ENCODE measurements at regions not wholly inside any gene's neighbourhood (a gene's known extent, or its start where the extent isn't known, plus 50 kb on each side); places are given as distances from the start of the nearest gene placed in this dataset.

GRCh38 chr21:15192243-15192642, 127.4 kb upstream of the NRIP1 start:
- Histone ChIP-seq H3K9ac (ENCODE audit: low read depth, low read length) (no peak overlapping the region), H3K18ac (ENCODE audit: low read depth, low read length) (no peak overlapping the region), H3K27ac (ENCODE audit: insufficient read depth, low read length) (no peak overlapping the region), H2BK15ac (ENCODE audit: low read depth, low read length) (no peak overlapping the region), H3K9me1 (ENCODE audit: insufficient read depth, low read length) (no peaks in the 10 kb centered on the region), H3K4ac (ENCODE audit: low read depth, low read length) (no peak overlapping the region), H3K4me2 (ENCODE audit: low read depth, low read length) (no peak overlapping the region), H4K91ac (ENCODE audit: insufficient read depth, low read depth, low read length) (no peak overlapping the region), H3K23ac (ENCODE audit: low read depth, low read length) (no peak overlapping the region), H2AK9ac (replicated peaks; ENCODE audit: low read depth, low read length, poor library complexity) (no peak overlapping the region), H3K79me1 (ENCODE audit: low read depth in 1 of 2, low read length in 2 of 2) (no peaks in the 10 kb centered on the region), H3K9me3 (ENCODE audit: control insufficient read depth, insufficient read depth, low read length) (no peaks in the 10 kb centered on the region), H2BK20ac (ENCODE audit: low read depth, low read length) (no peak overlapping the region), H2BK5ac (ENCODE audit: low read depth, low read length, poor library complexity, severe bottlenecking) (no peak overlapping the region), H3K14ac (replicated peaks; ENCODE audit: low read depth, low read length) (no peak overlapping the region), H2BK120ac (ENCODE audit: low read depth, low read length) (no peak overlapping the region), H3K56ac (ENCODE audit: extremely low read depth, insufficient read depth, low read length) (no peak overlapping the region), H2AFZ (replicated peaks; ENCODE audit: low read length, poor library complexity) (no peak overlapping the region), H3K27me3 (ENCODE audit: control insufficient read depth, insufficient read depth, low read length) (no peaks in the 10 kb centered on the region), H2AK5ac (ENCODE audit: low read depth, low read length) (no peak overlapping the region), H4K8ac (ENCODE audit: low read depth in 2 of 2, low read length in 2 of 2) (no peak overlapping the region), H3K36me3 (ENCODE audit: control insufficient read depth, insufficient read depth, low read length) (no peaks in the 10 kb centered on the region), H4K5ac (ENCODE audit: low read depth, low read length) (no peak overlapping the region), H3K4me3 (ENCODE audit: insufficient read depth, low read depth, low read length) (no peak overlapping the region), H3K4me1 (ENCODE audit: control insufficient read depth, insufficient read depth, low read length) (no peaks in the 10 kb centered on the region), H4K20me1 (ENCODE audit: insufficient read depth, low read length) (no peaks in the 10 kb centered on the region)
- no peak for ATAC-seq (ENCODE audit: low read depth)
- no CpG with 5 or more reads among the region's 3 CpGs for WGBS, 2 experiments (ENCODE audit: extremely low coverage in 2 of 2, insufficient read length in 1 of 2)
- no TSS peak for BruUV-seq (replicated peaks)
- DNase-seq: no peak
- POLR2A ChIA-PET (ENCODE audit: unreplicated experiment): no interaction called here
- CTCF ChIA-PET: no interaction called here
- intact Hi-C loops (cut with micrococcal nuclease) (no loop called here), dilution Hi-C loops (cut with HindIII; ENCODE audit: low sequenced_read_pairs, unreplicated experiment) (no loop called here), in situ Hi-C loops (cut with MboI; ENCODE audit: low sequenced_read_pairs) (no loop called here)
- TF ChIP-seq RAD21 (IDR thresholded peaks at IDR 0.05; ENCODE audit: low read length) (no peak), POLR2A (IDR thresholded peaks at IDR 0.05; ENCODE audit: low read depth, low read length) (no peak), BHLHE40 (IDR thresholded peaks at IDR 0.05; ENCODE audit: low read depth, low read length) (no peak), MXI1 (IDR thresholded peaks at IDR 0.05; ENCODE audit: borderline replicate concordance, low read depth, low read length) (no peak), CTCF (conservative IDR thresholded peaks at IDR 0.05; ENCODE audit: low read depth, low read length) (no peak), RFX5 (IDR thresholded peaks at IDR 0.05; ENCODE audit: low read depth, low read length) (no peak), CHD1 (IDR thresholded peaks at IDR 0.05; ENCODE audit: low read depth, low read length) (no peak), RCOR1 (IDR thresholded peaks at IDR 0.05; ENCODE audit: insufficient replicate concordance, low read length) (no peak), FOS (IDR thresholded peaks at IDR 0.05; ENCODE audit: low read depth, low read length) (no peak), CEBPB (IDR thresholded peaks at IDR 0.05; ENCODE audit: low read depth, low read length) (no peak), NFE2L2 (IDR thresholded peaks at IDR 0.05; ENCODE audit: low read depth, low read length) (no peak), MAZ (IDR thresholded peaks at IDR 0.05; ENCODE audit: borderline replicate concordance, low read depth, low read length) (no peak), SMC3 (IDR thresholded peaks at IDR 0.05; ENCODE audit: low read depth, low read length) (no peak), MAFK (IDR thresholded peaks at IDR 0.05; ENCODE audit: low read depth, low read length) (no peak)
- TF ChIP-seq, protein P1, sequence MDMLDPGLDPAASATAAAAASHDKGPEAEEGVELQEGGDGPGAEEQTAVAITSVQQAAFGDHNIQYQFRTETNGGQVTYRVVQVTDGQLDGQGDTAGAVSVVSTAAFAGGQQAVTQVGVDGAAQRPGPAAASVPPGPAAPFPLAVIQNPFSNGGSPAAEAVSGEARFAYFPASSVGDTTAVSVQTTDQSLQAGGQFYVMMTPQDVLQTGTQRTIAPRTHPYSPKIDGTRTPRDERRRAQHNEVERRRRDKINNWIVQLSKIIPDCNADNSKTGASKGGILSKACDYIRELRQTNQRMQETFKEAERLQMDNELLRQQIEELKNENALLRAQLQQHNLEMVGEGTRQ (IDR thresholded peaks at IDR 0.05; ENCODE audit: low read depth, low read length): no peak
- TF ChIP-seq, protein P2, sequence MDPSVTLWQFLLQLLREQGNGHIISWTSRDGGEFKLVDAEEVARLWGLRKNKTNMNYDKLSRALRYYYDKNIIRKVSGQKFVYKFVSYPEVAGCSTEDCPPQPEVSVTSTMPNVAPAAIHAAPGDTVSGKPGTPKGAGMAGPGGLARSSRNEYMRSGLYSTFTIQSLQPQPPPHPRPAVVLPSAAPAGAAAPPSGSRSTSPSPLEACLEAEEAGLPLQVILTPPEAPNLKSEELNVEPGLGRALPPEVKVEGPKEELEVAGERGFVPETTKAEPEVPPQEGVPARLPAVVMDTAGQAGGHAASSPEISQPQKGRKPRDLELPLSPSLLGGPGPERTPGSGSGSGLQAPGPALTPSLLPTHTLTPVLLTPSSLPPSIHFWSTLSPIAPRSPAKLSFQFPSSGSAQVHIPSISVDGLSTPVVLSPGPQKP (IDR thresholded peaks at IDR 0.05; ENCODE audit: borderline replicate concordance, low read depth, low read length): no peak

Measured in IMR-90 (cell line).